HepG2 (cell line): ENCODE measurements at regions not wholly inside any gene's neighbourhood (a gene's known extent, or its start where the extent isn't known, plus 50 kb on each side); places are given as distances from the start of the nearest gene placed in this dataset.
A peak's percentile ranks its signal among the peaks of the same experiment; 100 is the strongest.

Experiments used
- ATAC-seq: fragments of 200-7000 bp; cut with Tn5 transposase; 3 replicates; pipeline ENCODE4 v1.9.1; 2020; ENCODE audit warnings: mild to moderate bottlenecking, moderate library complexity
- BruUV-seq: library from RNA; stranded (reverse); fragments of 400-500 nt; replicated peaks from 2 replicates; lab custom pipeline; 2021; lab: Mats Ljungman, UMichigan
- CTCF ChIA-PET: fragments of 300-600 bp; formaldehyde crosslinking; extraction: SDS; loops from one replicate; lab custom pipeline; 2021; ENCODE audit warnings: low total read pairs, inconsistent platforms, low intra/inter-chr PET ratio; lab: Yijun Ruan, JAX
- POLR2A ChIA-PET: fragments of 350-600 bp; sonication (Branson Sonifier 250); formaldehyde crosslinking; loops from one replicate; lab custom pipeline; 2020; ENCODE audit warnings: antibody characterized with exemption, inconsistent platforms; lab: Yijun Ruan, JAX
- DNase-seq: peaks from one replicate; pipeline ENCODE4 v3.0.0-alpha.2; 2015; ENCODE audit warnings: low spot score
- FAIRE-seq: peaks from 3 replicates; lab custom pipeline; 2011; peaks lifted over from hg19 to GRCh38; lab: Jason Lieb, UNC
- H2AFZ ChIP-seq: one replicate; pipeline ENCODE4 v1.6.1; 2011; ENCODE audit warnings: low read length, inconsistent platforms
- H3K27ac ChIP-seq: fragments of 300-600 bp; 3 replicates; pipeline ENCODE4 v1.8.0; 2011; ENCODE audit warnings: mixed run types, mild to moderate bottlenecking, mixed read lengths, low read length, inconsistent platforms; ENCODE audit not compliant: insufficient read depth; ENCODE audit errors: extremely low read length
- H3K27me3 ChIP-seq, 2 experiments: fragments of 200-600 bp in 1 of 2; 2 replicates in 1 of 2; 3 replicates in 1 of 2; pipeline versions ENCODE4 v1.6.0 to v1.8.0; 2011; ENCODE audit warnings: low read length in 2 of 2, mild to moderate bottlenecking in 2 of 2, moderate library complexity in 2 of 2, inconsistent platforms in 1 of 2; ENCODE audit not compliant: insufficient read depth in 2 of 2, control insufficient read depth in 1 of 2
- H3K36me3 ChIP-seq, 2 experiments: fragments of 200-600 bp in 1 of 2; replicated peaks in 1 of 2; 2 replicates in 1 of 2; 3 replicates in 1 of 2; pipeline versions ENCODE4 v1.5.1 to v1.8.0; 2011; ENCODE audit warnings: low read length in 2 of 2, inconsistent platforms in 1 of 2; ENCODE audit not compliant: insufficient read depth in 2 of 2, control insufficient read depth in 1 of 2
- H3K4me1 ChIP-seq: 2 replicates; pipeline ENCODE4 v1.5.1; 2012; ENCODE audit warnings: low read length, inconsistent platforms; ENCODE audit not compliant: insufficient read depth
- H3K4me2 ChIP-seq: 2 replicates; pipeline ENCODE4 v1.6.0; 2011; ENCODE audit warnings: low read depth, low read length, inconsistent platforms
- H3K4me3 ChIP-seq, 3 experiments: fragments of 200-600 bp in 1 of 3; sonication (generic), shearing (Covaris generic) in 1 of 3; replicated peaks in 1 of 3; 2 replicates each; pipeline ENCODE4 v1.5.1; 2011 to 2016; ENCODE audit warnings: low read length in 3 of 3, inconsistent platforms in 2 of 3, low read depth in 2 of 3, mild to moderate bottlenecking in 2 of 3, control low read depth in 1 of 3, mixed read lengths in 1 of 3; ENCODE audit not compliant: insufficient read depth in 1 of 3
- H3K79me2 ChIP-seq: one replicate; pipeline ENCODE4 v1.6.1; 2011; ENCODE audit warnings: low read length, inconsistent platforms; ENCODE audit not compliant: insufficient read depth
- H3K9ac ChIP-seq: 2 replicates; pipeline ENCODE4 v1.6.0; 2011; ENCODE audit warnings: mild to moderate bottlenecking, low read depth, low read length, inconsistent platforms; ENCODE audit not compliant: insufficient read depth
- H3K9me3 ChIP-seq: 2 replicates; pipeline ENCODE4 v1.5.1; 2012; ENCODE audit warnings: mild to moderate bottlenecking, low read length
- H4K20me1 ChIP-seq: 2 replicates; pipeline ENCODE4 v1.6.0; 2011; ENCODE audit warnings: inconsistent platforms, mild to moderate bottlenecking, low read length, moderate library complexity; ENCODE audit not compliant: insufficient read depth
- EED ChIP-seq: sonication (generic); formaldehyde crosslinking; IDR thresholded peaks from 2 replicates; pipeline ENCODE4 v1.5.0; 2020; ENCODE audit warnings: mild to moderate bottlenecking, missing genetic modification reagents
- ELF3 ChIP-seq: IDR thresholded peaks from 2 replicates; pipeline ENCODE4 v1.6.1; 2016; ENCODE audit warnings: missing genetic modification reagents, missing compliant biosample characterization
- FOSL1 ChIP-seq: sonication (generic); formaldehyde crosslinking; IDR thresholded peaks from 2 replicates; pipeline ENCODE4 v1.9.0; 2021; ENCODE audit warnings: missing genetic modification reagents, borderline replicate concordance
- FOXJ3 ChIP-seq: sonication (generic); formaldehyde crosslinking; IDR thresholded peaks from 2 replicates; pipeline ENCODE4 v1.4.0; 2020; ENCODE audit warnings: missing genetic modification reagents, mild to moderate bottlenecking, borderline replicate concordance
- GMEB1 ChIP-seq: sonication (generic); formaldehyde crosslinking; IDR thresholded peaks from 2 replicates; pipeline ENCODE4 v1.5.1; 2020; ENCODE audit warnings: missing genetic modification reagents, mild to moderate bottlenecking, borderline replicate concordance
- HNF4G ChIP-seq, 2 experiments: sonication (generic) in 1 of 2; formaldehyde crosslinking in 1 of 2; IDR thresholded peaks; 2 replicates each; pipeline versions ENCODE4 v1.4.0 to v1.6.1; 2011 to 2020; ENCODE audit warnings: borderline replicate concordance in 2 of 2, low read depth in 2 of 2, mild to moderate bottlenecking in 2 of 2, low read length in 1 of 2, missing genetic modification reagents in 1 of 2, moderate library complexity in 1 of 2
- MAFK ChIP-seq, 2 experiments: IDR thresholded peaks in 1 of 2; conservative IDR thresholded peaks in 1 of 2; 2 replicates each; pipeline ENCODE4 v1.6.1; 2011; ENCODE audit warnings: improper control_type of control experiment in 2 of 2, low read length in 2 of 2
- SP2 ChIP-seq: sonication (generic); formaldehyde crosslinking; IDR thresholded peaks from 2 replicates; pipeline ENCODE4 v1.5.1; 2020; ENCODE audit warnings: mild to moderate bottlenecking, missing genetic modification reagents
- ZFY ChIP-seq: sonication (generic); formaldehyde crosslinking; IDR thresholded peaks from 2 replicates; pipeline ENCODE4 v1.4.0; 2020; ENCODE audit warnings: missing genetic modification reagents
- ZNF207 ChIP-seq: fragments of 450-650 bp; IDR thresholded peaks from 2 replicates; pipeline ENCODE4 v1.6.1; 2016; ENCODE audit warnings: antibody characterized with exemption, borderline replicate concordance
- ZNF296 ChIP-seq: sonication (generic); formaldehyde crosslinking; conservative IDR thresholded peaks from 2 replicates; pipeline ENCODE4 v1.5.0; 2020; ENCODE audit warnings: mild to moderate bottlenecking, missing genetic modification reagents
- ZNF749 ChIP-seq: sonication (generic); formaldehyde crosslinking; IDR thresholded peaks from 2 replicates; pipeline ENCODE4 v1.8.0; 2022; ENCODE audit warnings: mild to moderate bottlenecking, missing genetic modification reagents, moderate library complexity, borderline replicate concordance
- ZNF770 ChIP-seq: sonication (generic); formaldehyde crosslinking; IDR thresholded peaks from 2 replicates; pipeline ENCODE4 v1.5.0; 2020; ENCODE audit warnings: mild to moderate bottlenecking, missing genetic modification reagents
- WGBS: methylation state at CpG from one replicate; pipeline ENCODE4 v1.1.6; 2017; ENCODE audit warnings: low lambda C conversion rate; 5-methylcytosine and 5-hydroxymethylcytosine counted together
- in situ Hi-C: cut with HindIII; loops from 2 replicates; pipeline ENCODE4 v1.10.0; 2017; ENCODE audit warnings: low pct_unique_long_range_greater_than_20kb; ENCODE audit not compliant: extremely low pct_ligation_motif_present
- intact Hi-C: fragments of 100-400 bp; cut with micrococcal nuclease; formaldehyde crosslinking; loops from one replicate; pipeline ENCODE4 v1.10.0; 2022; ENCODE audit not compliant: unreplicated experiment

GRCh38 chr1:194366705-194367104, 1180.3 kb upstream of the B3GALT2 start:
- 4% methylated on average over 1 of the region's 1 CpG for WGBS
- no peak for DNase-seq

GRCh38 chr1:194362327-194362726, 1175.9 kb upstream of the B3GALT2 start:
- no peaks in the 10 kb centered on the region for H4K20me1 ChIP-seq
- in situ Hi-C loops: no loop called here
- H3K4me2 ChIP-seq: no peak overlapping the region
- no peaks in the 10 kb centered on the region for H3K4me1 ChIP-seq
- H3K36me3 ChIP-seq: no peaks in the 10 kb centered on the region
- under 1% methylated on average over 4 of the region's 4 CpGs for WGBS
- ChIA-PET POLR2A (no interaction called here), CTCF (no interaction called here)
- no peak for FAIRE-seq
- no peak overlapping the region for H2AFZ ChIP-seq
- no peak overlapping the region for H3K27ac ChIP-seq
- no TSS peak for BruUV-seq
- no peak for ATAC-seq
- no peaks in the 10 kb centered on the region for H3K79me2 ChIP-seq
- DNase-seq: no peak
- intact Hi-C loops: no loop called here
- no peak overlapping the region for H3K4me3 ChIP-seq
- H3K27me3 ChIP-seq: no peaks in the 10 kb centered on the region
- H3K9me3 ChIP-seq: no peaks in the 10 kb centered on the region
- H3K9ac ChIP-seq: no peak overlapping the region
- no peak for TF ChIP-seq ZNF770 (CRISPR knock-in tag)
- TF ChIP-seq ZNF749: no peak
- no peak for TF ChIP-seq HNF4G (IDR thresholded peaks at IDR 0.05; ENCODE audit: borderline replicate concordance, low read depth, low read length)
- no peak for TF ChIP-seq HNF4G (CRISPR knock-in tag; IDR thresholded peaks at IDR 0.05; ENCODE audit: borderline replicate concordance, low read depth)
- no peak for TF ChIP-seq FOXJ3
- no peak for TF ChIP-seq ZFY
- no peak for TF ChIP-seq SP2 (CRISPR knock-in tag)
- TF ChIP-seq ELF3 (CRISPR knock-in tag): no peak
- no peak for TF ChIP-seq ZNF296 (CRISPR knock-in tag)
- TF ChIP-seq EED: no peak
- TF ChIP-seq FOSL1 (CRISPR knock-in tag): no peak
- no peak for TF ChIP-seq GMEB1 (CRISPR knock-in tag)

More at GRCh38 chr1:194366705-194367104, 1180.3 kb upstream of the B3GALT2 start:
- no peaks in the 10 kb centered on the region for H3K36me3 ChIP-seq
- no peak overlapping the region for H2AFZ ChIP-seq
- no peak for ATAC-seq
- no peak overlapping the region for H3K4me2 ChIP-seq
- no peaks in the 10 kb centered on the region for H3K4me1 ChIP-seq
- no TSS peak for BruUV-seq
- intact Hi-C loops: no loop called here
- H4K20me1 ChIP-seq: no peaks in the 10 kb centered on the region
- H3K9me3 ChIP-seq: no peaks in the 10 kb centered on the region
- TF ChIP-seq ZNF207 (no peak), MAFK (conservative IDR thresholded peaks at IDR 0.05 in 1 of 2, IDR thresholded peaks at IDR 0.05 in 1 of 2; ENCODE audit: low read length in 2 of 2) (0 out of 4 replicates have a peak, but pooled peaks of 1 of the 2 experiments have one; percentile 10)
- TF ChIP-seq, all 625 proteins: peak for 1
- Histone ChIP-seq H3K27ac (no peak overlapping the region), H3K4me3 (no peak overlapping the region), H3K9ac (no peak overlapping the region), H3K79me2 (no peaks in the 10 kb centered on the region), H3K27me3 (no peaks in the 10 kb centered on the region)
- no peak for FAIRE-seq
- in situ Hi-C loops: no loop called here
- ChIA-PET POLR2A (no interaction called here), CTCF (no interaction called here)
